SH-SY5Y (cell line): ENCODE measurements at regions not wholly inside any gene's neighbourhood (a gene's known extent, or its start where the extent isn't known, plus 50 kb on each side); places are given as distances from the start of the nearest gene placed in this dataset.

Experiments used
- GATA2 ChIP-seq: IDR thresholded peaks from 2 replicates; pipeline ENCODE4 v1.6.1; 2011; ENCODE audit warnings: mild to moderate bottlenecking, low read depth, low read length
- GATA3 ChIP-seq: IDR thresholded peaks from 2 replicates; pipeline ENCODE4 v1.6.1; 2011; ENCODE audit warnings: low read depth, mild to moderate bottlenecking, low read length, moderate library complexity

DNA sequence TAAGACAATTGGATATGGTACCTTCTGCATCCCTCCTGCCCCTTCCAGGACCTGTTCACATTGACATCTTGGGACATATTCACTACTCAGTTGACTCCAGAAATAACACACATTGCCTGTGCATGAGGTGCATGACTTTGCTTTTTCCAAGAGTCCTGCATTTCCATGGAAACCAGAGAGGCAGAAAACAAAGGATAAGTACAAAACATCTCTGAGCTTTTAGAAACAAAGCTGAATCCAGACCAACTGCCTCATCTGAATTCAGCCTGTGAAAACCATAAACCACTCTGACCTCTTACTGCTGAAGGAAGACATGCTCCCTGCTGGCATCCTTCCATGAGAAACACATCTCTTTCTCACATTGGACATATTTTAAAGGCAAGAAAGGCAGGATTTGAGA lies 695.1 kb downstream of the TAF11L14 start:
- TF ChIP-seq GATA3 = no peak
- TF ChIP-seq GATA2 = no peak
